Ecto neural progenitor cell (in vitro differentiated cells): ENCODE measurements at regions not wholly inside any gene's neighbourhood (a gene's known extent, or its start where the extent isn't known, plus 50 kb on each side); places are given as distances from the start of the nearest gene placed in this dataset.

Source experiments
- DNase-seq: peaks from one replicate; pipeline ENCODE4 v3.0.0-alpha.2; 2018; ENCODE audit warnings: low spot score

DNA sequence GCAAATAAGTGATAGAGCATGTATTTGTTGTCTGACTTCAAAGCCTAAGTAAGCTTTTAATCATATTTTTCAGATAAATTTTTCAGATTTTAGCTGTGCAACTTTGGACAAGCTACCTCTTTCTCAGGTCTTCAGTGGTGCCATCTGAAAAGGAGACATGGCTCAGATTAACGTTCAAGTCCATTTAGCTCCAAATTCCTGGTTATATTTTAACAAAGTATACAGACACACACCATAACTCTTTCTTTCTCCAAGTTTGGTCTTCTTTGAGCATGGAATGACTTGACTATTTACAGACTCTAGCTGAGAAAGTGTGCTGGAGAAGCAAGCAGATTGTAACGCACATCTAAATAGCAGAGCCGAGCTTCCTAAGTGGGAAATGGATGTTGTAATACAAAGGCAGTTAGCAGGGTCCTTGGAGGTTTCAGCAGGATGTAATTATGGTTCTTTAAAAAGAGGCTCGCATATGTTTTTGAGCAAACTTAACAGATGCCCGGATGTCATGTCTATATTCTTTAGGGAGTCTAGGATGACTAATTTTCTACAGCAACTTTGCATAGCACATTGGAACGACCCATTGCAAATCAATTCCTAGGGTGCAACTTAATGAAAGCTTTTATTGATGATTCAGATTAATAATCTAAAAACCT is 128.1 kb upstream of the E2F8 start:
- no peak for DNase-seq

DNA sequence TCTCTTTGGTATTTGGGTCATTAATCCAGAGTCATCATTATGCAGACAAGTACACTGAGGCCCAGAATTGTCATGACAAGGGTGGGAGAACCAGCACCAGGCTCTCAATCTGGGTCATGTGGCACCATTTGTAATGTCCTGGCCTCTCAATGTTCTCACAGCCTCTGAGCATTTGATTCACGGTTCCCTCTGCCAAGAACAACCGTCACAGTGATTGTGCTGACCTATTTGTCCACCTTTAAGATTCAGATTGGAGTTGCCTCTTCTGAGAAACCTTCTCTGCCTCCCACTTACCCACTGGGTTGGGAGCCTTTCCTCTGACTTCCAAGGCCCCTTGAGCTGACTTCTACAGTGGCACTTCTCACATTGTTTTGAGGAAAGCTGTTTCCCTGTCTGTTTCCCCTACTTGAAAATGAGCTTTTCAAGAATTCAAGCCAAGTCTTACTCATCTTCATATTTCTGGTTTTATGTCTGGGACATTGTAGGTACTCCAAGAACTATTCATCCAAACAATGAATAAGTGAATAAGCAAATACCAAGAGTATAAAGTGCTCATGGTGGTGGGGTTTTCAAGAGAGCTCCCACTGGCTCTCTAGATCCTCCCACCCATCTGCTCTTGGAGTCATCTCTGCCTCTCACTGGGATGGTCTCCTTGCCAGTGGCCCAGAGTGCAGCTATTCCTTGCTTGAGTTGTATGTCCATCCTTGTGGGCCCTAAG is 126.4 kb upstream of the E2F8 start:
- DNase-seq, result no peak

DNA sequence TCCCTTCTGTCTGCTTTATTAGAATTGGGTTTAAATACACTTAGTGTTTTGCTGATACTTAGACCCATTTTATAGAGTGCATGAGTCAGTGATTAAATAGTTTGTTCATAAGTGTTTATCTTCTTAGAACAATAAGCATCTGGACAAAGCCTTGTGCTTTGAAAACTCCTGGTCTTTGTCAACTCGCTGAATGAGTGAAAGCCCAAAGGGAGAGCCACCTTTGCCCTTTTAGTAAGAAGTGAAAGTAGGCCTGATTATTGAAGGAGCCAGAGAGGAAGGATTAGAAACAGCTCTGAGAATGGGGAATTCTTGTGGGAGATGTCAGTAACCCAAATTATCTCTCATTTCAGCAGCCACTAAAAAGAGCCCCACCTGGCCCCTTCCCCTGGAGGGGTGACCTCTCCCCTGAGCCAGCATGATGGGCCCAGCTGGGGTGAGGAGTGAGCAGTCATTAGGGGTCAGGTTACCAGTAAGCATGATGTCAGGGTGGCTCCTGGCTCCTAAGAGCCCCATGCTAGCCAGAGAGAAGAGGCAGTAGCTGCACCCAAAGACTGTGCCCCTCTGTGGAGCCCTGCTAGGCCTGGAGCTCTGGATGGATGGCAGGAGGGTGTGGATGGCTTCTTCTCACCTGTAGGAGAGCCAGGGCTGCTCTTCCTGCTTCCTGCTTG is 125.1 kb upstream of the E2F8 start:
- DNase-seq, result no peak

DNA sequence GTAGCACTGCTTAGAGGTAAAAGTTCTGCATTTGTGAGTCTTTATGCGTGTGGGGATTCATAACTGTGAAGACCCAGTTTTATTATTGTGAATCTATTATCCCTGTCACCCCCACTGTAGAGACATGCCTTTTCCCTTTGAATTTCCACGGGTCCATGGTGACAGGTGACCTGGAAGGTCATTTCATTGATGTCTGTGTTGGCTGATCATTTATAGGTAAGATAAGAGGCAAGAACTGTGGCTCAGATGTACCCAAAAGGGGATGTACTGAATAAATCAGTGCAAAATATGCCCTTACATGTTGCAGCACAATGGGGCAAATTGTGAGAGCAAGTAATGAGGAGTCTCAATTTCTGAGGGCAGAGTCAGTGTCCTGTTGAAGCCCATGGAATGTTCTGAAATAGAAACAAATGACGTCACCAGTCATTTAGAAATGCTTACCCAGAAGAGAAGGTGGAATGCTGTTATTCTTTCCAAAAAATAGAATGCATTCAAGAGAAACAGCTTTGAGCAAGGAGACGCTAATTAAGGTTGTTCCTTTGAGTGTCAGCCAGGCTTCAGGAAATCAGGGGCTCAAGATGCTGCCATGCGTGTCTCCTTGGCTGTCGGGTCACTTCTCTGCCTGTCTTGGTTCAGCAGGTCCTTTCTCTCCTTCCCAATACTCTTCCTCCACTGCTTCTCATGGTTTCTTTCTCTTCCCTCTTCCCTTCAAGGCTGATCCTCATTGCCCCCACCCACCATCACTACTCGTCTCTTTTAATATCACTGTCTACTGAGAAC is 118.7 kb upstream of the E2F8 start:
- no peak for DNase-seq

DNA sequence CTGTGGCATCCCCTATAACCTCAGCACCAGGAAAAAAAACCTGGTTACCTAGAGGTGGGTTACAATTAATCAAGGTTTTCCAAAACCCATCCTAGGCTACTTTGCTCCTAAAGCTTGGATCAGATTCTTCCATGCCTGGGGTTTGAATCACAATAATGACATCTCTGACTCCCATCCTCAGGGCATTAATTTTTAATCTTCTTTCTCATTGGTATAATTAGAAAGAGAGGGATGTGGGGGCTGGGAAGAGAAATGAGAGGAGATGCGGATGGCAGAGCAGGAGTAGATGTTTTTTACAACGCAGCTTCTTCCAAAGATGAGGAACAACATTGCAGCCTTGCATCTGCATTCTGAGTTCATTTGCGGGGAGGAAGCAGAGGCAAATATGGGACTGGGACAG is 117.2 kb upstream of the E2F8 start:
- DNase-seq, result no peak

DNA sequence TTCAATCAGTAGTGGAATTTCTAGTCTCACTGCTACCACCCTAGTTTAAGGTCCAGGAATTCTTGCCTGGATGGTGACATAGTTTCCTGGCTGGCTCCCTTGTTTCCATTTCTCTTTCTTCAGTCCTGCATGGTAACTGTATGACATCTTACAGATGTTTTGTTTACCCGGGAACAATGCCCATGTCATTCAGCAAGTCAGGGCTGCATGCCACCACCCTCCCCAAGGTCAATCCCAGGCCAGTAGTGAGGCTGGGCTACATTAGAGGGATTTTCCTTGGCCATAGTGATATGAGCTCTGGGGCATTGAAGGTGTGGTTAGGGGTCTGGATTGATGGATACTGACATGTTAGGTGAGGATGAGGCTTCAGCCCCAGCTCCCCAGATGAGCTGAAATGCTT is 114.9 kb upstream of the E2F8 start:
- no peak for DNase-seq

DNA sequence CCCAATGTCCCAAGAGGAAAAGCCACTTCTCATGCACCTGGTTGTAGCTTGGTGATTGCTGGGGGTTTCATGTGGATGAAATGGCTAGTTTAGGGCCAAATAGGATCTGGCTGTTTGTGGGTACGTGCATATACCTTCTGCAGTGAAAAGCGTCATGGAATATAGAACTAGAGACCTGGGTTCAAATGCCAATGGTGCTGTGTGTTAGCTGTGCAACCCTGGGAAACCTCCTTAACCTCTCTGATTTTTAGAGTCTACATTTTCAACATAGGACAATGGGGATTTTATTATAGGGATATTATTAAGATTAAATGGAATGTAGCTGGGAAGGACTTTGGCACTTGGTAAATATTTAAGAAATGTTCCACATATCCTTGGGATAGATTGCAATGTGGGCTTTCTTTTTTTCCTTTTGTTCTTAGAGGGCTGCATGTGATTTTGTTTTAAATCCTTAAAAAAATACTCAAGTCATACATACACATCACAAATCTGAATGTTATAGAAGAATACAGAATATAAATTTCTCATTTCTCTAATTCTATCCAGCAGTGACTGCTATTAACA is 112.6 kb upstream of the E2F8 start:
- no peak for DNase-seq

DNA sequence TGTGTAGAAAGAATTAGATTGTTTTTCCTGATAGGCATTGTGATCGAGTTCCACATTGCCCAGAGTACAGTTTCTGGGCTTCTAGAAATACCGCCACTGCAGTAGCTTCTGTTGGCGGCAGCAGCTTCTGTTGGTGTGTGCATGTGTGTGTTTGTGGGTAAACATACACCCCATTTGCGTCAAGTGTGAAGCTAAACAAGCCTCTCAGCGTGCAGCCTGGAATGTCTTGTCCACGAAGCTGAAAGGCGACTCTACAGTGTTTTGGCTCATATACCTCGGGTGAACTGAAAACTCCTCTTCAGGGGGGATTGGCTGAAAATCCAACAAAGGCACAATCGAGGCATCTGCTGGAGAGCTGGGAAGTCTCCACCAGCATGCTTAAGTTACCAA is 112.0 kb upstream of the E2F8 start:
- DNase-seq, result no peak

DNA sequence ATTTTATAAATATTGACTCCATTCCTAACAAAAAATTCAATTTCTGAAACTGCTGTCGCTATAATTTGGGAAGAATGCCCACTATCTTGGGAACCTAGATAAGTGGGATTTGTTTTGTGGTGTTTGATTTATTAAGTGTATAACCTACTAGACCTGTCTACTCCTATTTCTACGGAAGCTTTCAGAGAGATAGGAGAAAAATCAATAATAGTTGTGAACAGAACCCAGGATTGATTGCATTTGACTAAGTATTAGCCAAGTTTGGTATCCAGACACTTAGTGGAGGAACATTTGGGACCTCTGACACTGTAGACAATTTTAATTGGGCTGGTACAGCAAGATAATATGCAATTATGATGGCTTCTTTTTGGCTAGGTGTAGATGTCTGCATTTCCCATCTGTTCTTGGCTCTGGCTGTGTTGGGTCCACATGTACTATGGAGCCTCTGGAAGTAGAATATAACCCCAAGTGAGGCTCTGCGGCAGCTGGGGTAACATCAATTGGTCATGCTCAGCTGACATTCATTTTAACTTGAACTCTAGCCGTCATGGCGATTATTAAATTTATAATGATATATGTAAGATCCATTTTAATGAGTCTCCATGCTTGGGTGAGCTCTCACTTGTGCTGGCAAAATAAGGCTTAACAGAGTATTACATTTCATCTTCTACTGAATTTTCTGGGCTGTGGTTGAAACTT is 111.5 kb upstream of the E2F8 start:
- DNase-seq, result no peak

DNA sequence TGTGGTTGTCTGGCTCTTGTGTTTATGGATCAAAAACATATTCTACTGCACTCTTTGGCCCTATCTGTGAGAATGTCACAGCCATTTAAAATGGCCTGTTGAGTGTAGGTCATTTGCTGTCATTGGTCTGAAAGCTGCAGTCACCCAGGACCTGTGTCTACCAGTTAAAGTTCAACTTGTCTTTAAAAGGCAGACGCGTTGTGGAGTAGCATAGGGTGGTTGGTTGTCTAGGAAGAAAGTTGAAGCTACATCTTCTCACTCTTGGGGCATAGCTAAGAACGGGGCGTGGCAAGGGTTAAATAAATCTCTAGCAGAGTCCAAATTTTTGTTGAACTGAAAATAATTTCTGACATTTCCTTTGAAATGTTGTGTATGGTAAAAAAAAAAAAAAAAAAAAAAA is 110.7 kb upstream of the E2F8 start:
- no peak for DNase-seq

DNA sequence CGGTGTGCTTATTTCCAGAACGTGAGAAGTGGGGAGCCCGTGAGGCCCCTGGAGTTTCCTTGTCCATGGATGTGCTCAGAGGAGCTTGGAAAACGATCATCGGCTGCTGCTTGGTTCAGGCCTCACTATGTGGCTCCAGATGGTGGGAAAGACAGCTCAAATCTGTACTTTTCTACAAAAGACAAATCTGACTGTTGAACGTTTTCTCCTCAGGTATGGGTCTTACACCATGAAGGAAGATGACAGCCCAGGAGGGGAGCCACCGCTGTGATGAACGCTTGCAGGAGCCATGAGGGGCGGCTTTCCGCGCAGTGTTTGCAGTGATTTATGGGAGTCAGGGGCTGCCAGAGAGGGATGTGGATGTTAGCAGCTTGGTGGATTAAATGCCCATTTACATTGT is 109.4 kb upstream of the E2F8 start:
- DNase-seq, result no peak

DNA sequence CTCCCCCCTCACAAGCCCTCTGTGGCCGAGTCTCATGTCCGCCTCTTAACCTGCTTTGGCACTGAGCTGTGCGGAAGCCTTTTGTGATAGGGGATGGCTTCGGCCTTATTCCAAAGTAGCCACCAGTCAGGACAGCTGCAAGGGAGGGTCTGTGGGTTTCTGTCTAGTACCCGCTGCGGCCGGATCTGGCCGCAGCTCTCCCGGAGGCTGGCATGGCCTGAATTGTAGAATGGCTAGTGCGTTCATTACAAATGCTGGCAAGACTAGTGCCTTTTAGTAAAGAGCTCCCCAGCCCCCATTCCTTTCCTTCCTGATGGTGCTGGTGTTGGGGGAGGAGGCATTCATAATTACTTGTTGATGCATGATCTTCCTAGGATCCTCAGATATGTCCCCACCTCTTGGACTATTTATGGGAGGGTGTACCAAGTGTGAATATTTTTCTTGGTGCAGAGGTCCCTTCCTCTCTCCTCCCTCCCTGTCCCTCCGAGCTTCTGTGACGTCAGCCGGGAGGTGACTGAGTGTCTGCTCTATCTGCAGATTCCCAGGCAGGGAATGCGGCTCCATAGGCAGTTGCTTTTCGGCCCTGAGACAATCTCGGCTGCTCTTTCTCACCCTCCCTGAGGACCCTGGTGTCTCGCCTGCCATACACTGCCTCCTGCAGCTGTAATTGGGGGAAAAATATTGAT is 108.7 kb upstream of the E2F8 start:
- DNase-seq, result no peak

DNA sequence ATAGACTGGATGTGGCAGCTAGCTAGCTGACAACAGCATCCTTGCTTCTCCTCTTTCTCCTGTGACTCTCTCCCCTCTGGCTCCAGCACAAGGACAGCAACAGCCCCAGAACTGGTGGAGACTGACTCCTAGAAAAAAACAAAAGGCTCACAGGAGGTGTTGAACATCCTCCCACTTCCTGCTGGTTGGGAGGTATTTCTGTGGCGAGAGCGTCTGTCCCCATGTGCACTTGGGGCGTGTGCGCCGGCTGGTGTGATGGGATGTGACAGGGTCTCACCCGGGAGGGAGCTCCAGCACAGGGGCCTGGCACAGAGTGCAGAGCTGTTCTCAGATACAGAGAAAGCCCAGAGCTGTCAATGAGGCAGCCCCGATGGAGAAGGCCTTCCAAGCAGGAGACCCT is 107.2 kb upstream of the E2F8 start:
- DNase-seq, result no peak

DNA sequence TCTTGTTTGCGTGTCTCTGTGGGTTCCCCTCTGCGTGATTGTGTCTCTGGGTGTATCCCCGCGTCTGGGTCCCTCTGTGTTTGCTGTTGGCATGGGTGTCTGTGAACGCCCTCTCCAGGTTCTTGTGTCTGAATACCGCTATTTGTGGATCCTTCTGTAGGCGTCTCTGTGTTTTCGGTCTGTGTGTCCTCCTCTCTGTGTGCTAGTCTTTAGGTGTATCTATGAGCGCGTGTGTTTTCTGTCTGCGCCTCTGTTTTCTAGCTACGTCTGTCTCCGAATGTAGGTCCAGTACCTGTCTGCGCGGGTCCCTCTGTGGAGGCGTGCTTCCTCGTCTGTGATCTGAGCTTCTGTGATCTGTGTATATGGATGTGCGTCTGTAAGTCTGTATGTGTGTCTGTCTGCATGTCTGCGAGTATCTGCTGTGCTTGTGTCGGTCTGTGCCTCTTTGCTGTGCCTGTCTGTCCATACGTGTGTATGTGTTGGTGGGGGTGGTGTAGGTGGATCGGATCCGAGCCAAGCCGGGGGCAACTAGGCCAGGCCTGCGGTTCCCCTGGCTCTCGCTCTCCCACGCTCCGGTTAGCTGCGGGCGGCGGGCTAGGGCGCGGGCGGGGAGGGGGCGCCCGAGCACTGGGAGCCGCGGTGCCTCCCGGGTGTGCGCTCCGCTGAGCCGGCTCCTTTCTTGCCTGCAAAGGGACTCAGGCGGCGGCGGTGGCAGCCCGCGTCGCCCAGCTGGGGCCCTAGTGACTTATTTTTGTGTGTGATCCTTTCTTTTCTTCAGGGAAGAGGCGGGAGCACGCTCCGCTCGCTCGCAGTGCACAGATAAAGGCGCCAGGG is 105.3 kb upstream of the E2F8 start:
- peak; percentile 77 for DNase-seq

DNA sequence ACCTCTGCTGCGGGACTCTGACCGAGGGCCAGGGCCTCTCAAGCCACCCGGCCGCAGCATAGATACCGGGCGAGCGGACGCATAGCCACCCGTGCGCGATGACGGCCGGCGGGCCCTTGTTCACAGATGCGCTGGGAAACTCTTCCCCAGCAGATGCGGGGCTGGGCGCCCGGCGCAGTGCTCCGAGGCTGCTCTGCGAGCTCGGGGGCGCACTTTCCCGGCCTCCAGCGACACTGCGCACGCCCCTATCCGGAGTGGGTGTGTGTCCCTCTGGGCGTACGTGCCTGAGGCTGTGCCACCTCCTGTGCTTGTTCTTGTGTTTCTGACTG is 104.7 kb upstream of the E2F8 start:
- peak; percentile 80 for DNase-seq

DNA sequence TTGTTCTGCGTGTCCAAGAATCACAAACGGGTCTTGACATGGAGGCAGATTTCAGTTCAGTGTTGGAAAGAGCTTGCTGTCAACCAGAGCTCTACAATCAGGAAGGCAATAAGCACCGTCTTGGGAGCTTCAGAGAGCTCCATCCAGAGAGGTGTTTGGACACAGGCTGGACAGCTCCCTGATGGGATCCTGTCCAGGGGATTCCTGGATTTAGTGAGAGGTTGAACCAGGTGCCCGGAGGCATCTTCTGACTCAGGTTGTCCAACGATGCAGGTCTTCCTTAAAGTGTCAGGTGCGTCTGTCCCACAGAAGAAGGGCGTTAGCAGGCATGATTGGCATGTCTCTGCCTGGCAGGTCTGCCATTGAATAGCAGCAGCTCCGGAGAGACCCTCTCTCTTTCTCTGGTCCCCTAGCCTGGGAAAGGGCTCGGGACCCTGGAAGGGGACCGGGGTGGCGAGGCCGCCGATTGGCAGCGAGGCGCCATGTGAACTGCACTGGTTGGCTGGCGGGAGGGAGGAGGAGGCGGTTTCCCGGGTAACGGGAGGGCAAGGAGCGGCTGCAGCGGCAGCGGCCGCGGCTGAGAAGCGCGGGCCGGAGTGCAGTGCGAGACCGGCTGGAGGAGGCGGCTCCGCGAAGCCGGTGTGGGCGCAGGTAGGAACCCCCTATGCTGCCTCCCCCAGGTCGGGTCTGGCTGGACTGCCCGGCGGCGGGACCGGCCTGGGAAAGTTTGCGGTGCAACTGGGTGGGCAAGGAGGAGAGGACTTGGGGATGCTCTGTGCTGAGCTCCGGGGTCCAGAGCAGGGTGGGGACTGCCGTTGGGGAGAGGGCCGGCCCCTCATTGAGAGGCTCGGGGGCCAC is 104.1 kb upstream of the E2F8 start:
- peak; percentile 93 for DNase-seq

DNA sequence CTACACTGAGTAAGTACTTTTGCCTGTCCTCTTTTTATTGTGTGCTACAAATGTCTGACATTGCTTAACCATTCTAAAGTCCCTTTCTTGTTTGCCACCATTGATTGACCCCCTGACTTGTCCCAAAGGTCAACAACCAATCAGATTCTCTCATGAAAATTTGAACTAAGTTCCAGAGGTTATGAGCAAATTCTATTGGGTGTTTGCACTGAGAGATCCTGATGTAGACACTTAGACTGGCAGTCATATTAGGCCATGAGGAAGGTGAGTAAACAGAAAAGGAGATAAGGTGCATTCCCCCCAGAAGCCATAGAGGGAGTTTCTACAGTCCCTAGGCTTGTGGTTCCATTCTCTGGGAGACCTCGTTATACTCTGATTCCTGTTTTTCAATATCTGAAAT is 101.3 kb upstream of the E2F8 start:
- DNase-seq, result no peak

DNA sequence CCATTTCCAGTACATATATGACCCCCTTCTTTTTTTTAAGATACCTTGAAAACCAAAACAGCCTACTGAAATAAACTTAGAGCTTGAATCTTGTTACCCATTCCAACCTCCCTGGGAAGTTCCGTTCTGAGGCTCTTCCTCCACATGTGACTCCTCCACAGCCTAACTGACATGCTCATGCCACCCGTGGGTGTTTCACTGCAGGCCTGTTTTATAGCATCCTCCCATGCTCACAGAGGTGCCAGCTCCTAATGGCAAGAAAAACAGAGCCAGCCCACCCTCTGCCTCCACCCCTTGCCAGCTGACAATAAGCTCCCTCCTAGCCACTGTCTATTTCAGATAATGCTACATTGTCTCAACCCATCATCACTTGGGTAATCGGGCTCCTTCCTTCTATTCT is 97.6 kb upstream of the E2F8 start:
- no peak for DNase-seq

DNA sequence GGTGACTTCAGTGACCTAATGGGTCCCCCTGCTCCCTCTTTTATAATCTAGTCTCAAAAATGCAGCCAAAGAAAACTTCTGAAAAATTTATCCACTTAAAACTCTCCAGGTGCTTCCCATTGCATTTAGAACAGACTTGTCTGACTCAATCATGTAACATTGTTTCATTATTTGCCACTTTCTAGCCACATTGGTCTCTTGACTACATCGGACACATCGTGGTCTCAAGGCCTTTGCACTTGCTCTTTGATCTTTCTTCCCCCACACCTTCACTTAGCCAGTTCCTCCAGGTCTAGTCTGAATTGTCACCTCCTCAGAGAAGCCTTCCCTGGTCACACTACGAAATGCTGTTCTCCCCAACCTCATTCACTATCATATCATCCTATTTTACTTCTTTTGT is 97.0 kb upstream of the E2F8 start:
- DNase-seq, result no peak

DNA sequence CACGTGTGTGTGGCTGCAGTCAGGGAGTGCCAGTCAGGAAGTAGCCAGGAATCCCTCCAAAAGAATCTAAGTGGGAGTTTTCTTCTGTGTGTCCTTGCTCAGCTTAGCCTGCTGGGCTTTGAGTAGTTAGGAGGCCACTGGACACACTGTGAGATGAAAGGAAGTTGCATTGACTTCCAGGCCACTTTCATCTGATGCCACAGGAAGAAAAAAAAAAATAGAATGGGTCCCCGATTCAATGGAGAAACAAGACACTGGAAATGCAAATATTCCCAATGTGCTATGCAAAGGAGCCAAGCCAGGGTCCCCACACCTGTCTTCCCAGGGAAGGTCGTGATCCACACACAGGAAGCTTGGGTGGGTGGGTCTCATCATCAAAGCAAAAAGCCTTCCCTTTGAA is 95.6 kb upstream of the E2F8 start:
- no peak for DNase-seq
